Bronchial epithelial cell (primary cell): ENCODE measurements at regions not wholly inside any gene's neighbourhood (a gene's known extent, or its start where the extent isn't known, plus 50 kb on each side); places are given as distances from the start of the nearest gene placed in this dataset.

Experiments used
- DNase-seq: peaks from one replicate; pipeline ENCODE4 v3.0.0-alpha.2; 2010; ENCODE audit warnings: low read depth
- FAIRE-seq: peaks from 2 replicates; lab custom pipeline; 2011; peaks lifted over from hg19 to GRCh38; lab: Jason Lieb, UNC
- H3K27me3 ChIP-seq: 2 replicates; pipeline ENCODE4 v1.5.1; 2011; ENCODE audit warnings: low read length; ENCODE audit not compliant: control insufficient read depth, insufficient read depth
- H3K36me3 ChIP-seq: 2 replicates; pipeline ENCODE4 v1.5.1; 2011; ENCODE audit warnings: low read length; ENCODE audit not compliant: control insufficient read depth, insufficient read depth
- H3K4me3 ChIP-seq: 2 replicates; pipeline ENCODE4 v1.5.1; 2011; ENCODE audit warnings: mild to moderate bottlenecking, low read depth, low read length, control low read depth
- CTCF ChIP-seq: IDR thresholded peaks from 2 replicates; pipeline ENCODE4 v1.5.1; 2011; ENCODE audit warnings: mild to moderate bottlenecking, moderate library complexity, low read length, control low read depth, inconsistent platforms; ENCODE audit not compliant: insufficient read depth, severe bottlenecking

DNA sequence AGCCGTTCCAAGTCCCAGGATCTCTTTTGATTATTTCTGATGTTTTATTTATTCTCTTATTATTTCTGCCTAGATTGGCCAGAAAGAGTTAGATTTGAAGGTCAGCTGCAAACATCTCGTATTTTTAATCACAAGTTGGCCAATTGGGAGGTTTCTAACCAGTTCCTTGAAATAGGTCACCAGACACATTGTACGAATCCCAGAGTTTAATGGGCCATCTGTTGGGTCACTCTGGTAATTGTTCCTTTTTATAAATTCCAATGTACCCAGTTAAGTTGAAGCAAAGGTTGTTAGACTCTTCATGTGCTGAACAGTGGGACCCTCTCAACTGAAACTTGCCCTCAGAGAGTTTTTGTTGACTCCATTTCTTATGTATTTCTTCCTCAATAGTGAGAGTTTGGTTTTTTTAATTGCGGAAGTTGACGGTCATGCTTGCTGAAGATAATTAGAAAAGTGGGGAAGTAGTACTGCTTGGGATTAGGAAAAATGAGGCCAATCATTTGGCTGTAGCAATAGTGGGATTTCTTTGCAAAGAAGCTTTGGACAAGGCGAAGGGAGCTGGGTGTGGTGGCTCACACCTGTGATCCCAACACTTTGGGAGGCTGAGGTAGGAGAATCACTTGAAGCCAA is 382.7 kb upstream of the RGS6 start:
- Histone ChIP-seq H3K27me3 (no peaks in the 10 kb centered on the region), H3K4me3 (no peak overlapping the region), H3K36me3 (no peaks in the 10 kb centered on the region)
- no peak for FAIRE-seq
- TF ChIP-seq CTCF: no peak
- no peak for DNase-seq

DNA sequence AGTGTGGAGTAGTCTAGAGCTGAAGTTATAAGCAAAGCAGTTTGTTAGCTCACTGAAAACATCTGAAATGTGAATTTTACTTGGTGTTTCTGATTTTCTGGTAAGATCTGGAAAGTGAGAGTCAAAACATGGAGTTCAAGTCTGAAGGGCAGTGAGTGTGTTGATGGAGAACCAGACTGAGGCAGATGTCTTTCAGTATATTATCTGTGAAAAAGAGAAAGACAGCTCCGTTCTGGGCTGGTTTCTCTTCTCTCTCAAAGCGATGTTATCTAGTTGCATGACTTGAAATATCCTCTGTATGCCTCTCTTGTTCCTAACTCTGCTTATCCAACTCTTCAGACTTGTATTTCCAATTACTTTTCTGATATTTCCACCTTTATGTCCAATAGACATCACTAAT is 381.9 kb upstream of the RGS6 start:
- TF ChIP-seq CTCF: no peak
- H3K27me3 ChIP-seq: no peaks in the 10 kb centered on the region
- FAIRE-seq (no peak), DNase-seq (no peak)
- H3K4me3 ChIP-seq: no peak overlapping the region
- H3K36me3 ChIP-seq: no peaks in the 10 kb centered on the region

- DNase-seq (peak; percentile 30), FAIRE-seq (no peak)
- no peak overlapping the region for H3K4me3 ChIP-seq
- no peaks in the 10 kb centered on the region for H3K36me3 ChIP-seq
- no peaks in the 10 kb centered on the region for H3K27me3 ChIP-seq
- no peak for TF ChIP-seq CTCF
These were observed 380.8 kb upstream of the RGS6 start for GRCh38 chr14:71551291-71551950.

GRCh38 chr14:71552809-71553208 is 379.4 kb upstream of the RGS6 start:
- Histone ChIP-seq H3K4me3 (no peak overlapping the region), H3K27me3 (no peaks in the 10 kb centered on the region), H3K36me3 (no peaks in the 10 kb centered on the region)
- no peak for DNase-seq
- no peak for FAIRE-seq
- TF ChIP-seq CTCF: no peak

GRCh38 chr14:71553779-71554178 is 378.4 kb upstream of the RGS6 start:
- Histone ChIP-seq H3K4me3 (no peak overlapping the region), H3K36me3 (no peaks in the 10 kb centered on the region), H3K27me3 (no peaks in the 10 kb centered on the region)
- DNase-seq: no peak
- FAIRE-seq: no peak
- no peak for TF ChIP-seq CTCF

DNA sequence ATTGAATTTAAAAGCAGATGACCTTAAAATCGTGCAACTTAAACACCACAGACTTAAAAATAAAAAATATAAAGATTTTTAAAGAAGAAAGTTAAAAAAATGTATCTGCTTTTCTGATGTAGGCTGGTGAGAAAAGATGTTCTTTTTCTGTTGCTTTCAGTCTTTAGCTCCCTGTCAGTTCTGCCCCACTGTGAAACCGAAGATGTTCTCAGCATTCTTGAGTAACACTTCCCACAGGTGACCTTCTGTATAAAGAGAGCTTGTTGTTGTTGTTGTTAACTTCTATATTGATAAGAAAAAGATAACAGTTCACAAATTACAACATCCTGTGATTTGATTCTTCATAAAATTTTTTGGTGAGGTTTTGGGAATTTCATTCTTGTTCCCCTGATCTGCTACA is 377.9 kb upstream of the RGS6 start:
- DNase-seq: no peak
- no peak overlapping the region for H3K4me3 ChIP-seq
- no peaks in the 10 kb centered on the region for H3K27me3 ChIP-seq
- H3K36me3 ChIP-seq: no peaks in the 10 kb centered on the region
- TF ChIP-seq CTCF: no peak
- FAIRE-seq: no peak
